IPS-18a (cell line): ENCODE measurements at regions not wholly inside any gene's neighbourhood (a gene's known extent, or its start where the extent isn't known, plus 50 kb on each side); places are given as distances from the start of the nearest gene placed in this dataset.

Experiments used
- H3K27ac ChIP-seq: one replicate; pipeline ENCODE4 v1.5.1; 2013; ENCODE audit warnings: low read length
- H3K27me3 ChIP-seq: one replicate; pipeline ENCODE4 v1.6.1; 2013; ENCODE audit warnings: mild to moderate bottlenecking, low read length; ENCODE audit not compliant: control insufficient read depth, insufficient read depth
- H3K36me3 ChIP-seq: one replicate; pipeline ENCODE4 v1.6.1; 2013; ENCODE audit warnings: low read depth, low read length; ENCODE audit not compliant: control insufficient read depth
- H3K4me1 ChIP-seq: one replicate; pipeline ENCODE4 v1.6.1; 2013; ENCODE audit warnings: low read depth, low read length; ENCODE audit not compliant: control insufficient read depth
- H3K4me3 ChIP-seq: one replicate; pipeline ENCODE4 v1.5.1; 2013; ENCODE audit warnings: low read length
- H3K9ac ChIP-seq: one replicate; pipeline ENCODE4 v1.6.1; 2013; ENCODE audit warnings: mild to moderate bottlenecking, low read length, moderate library complexity
- H3K9me3 ChIP-seq: one replicate; pipeline ENCODE4 v1.6.1; 2013; ENCODE audit warnings: low read depth, low read length; ENCODE audit not compliant: control insufficient read depth

GRCh38 chr3:31466866-31467265 lies 65.9 kb upstream of the STT3B start:
- Histone ChIP-seq H3K4me1 (peaks cover 26% of the 10 kb centered on the region), H3K36me3 (no peaks in the 10 kb centered on the region), H3K27ac (no peak overlapping the region), H3K9me3 (no peaks in the 10 kb centered on the region), H3K9ac (no peak overlapping the region), H3K4me3 (no peak overlapping the region), H3K27me3 (no peaks in the 10 kb centered on the region)

DNA sequence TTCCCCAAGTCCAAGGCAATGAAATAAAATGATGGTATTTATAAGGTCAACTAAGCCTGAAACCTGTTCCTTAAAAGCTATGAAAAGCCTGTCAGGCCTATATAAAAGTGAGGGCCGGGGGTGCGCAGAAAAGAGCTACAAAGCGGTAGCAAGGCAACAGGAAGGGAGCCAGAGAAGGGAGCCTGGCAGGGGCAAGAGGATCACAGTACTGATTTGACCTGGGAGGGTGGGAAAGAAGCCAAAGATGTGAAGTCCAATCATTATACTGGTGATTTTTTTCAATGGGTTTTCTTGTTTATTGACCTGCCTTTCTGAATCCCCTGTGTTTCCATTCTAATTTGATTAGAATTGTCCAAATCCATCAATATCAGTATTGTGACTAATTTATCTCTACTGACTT lies 64.3 kb upstream of the STT3B start:
- Histone ChIP-seq H3K4me1 (peaks cover 23% of the 10 kb centered on the region), H3K36me3 (no peaks in the 10 kb centered on the region), H3K4me3 (no peak overlapping the region), H3K9me3 (no peaks in the 10 kb centered on the region), H3K27ac (no peak overlapping the region), H3K9ac (no peak overlapping the region), H3K27me3 (no peaks in the 10 kb centered on the region)

- Histone ChIP-seq H3K36me3 (no peaks in the 10 kb centered on the region), H3K9me3 (no peaks in the 10 kb centered on the region), H3K9ac (no peak overlapping the region), H3K27me3 (no peaks in the 10 kb centered on the region), H3K4me3 (no peak overlapping the region), H3K27ac (no peak overlapping the region), H3K4me1 (peaks cover 23% of the 10 kb centered on the region)
Observed at GRCh38 chr3:31469385-31469784, 63.3 kb upstream of the STT3B start.

DNA sequence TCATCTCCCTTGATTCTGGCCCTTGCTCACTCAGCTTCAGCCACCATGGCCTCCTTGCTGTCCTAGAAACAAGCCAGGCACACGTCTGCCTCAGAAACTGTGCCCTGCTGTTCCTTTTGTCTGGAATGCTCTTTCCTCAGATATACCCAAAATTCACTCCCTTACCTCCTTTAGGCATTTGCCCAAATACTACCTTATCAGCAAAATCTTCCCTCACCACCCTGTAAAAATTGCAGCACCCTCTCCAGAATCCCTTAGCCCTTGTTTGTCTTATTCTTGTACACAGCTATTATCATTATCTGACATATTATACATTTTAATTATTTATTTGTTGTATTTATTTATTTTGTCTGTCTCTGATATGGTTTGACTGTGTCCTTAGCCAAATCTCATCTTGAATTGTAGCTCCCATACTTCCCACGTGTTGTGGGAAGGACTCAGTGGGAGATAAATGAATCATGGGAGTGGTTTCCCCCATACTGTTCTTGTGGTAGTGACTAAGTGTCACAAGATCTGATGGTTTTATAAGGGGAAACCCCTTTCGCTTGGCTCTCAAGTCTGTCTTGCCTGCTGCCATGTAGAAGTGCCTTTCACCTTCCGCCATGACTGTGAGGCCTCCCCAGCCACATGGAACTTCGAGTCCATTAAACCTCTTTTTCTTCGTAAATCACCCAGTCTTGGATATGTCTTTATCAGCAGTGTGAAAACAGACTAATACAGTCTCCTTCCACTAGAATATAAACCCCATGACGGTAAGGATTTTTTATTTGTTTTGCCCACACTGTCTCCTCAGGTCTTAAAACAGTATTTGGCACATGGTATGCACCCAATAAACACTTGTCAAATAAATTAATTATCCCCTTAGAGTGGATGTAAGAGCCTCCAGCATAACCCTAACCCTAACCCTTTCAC lies 60.0 kb upstream of the STT3B start:
- Histone ChIP-seq H3K9ac (no peak overlapping the region), H3K27ac (no peak overlapping the region), H3K4me1 (peaks cover 1% of the 10 kb centered on the region), H3K27me3 (no peaks in the 10 kb centered on the region), H3K9me3 (no peaks in the 10 kb centered on the region), H3K4me3 (no peak overlapping the region), H3K36me3 (no peaks in the 10 kb centered on the region)

DNA sequence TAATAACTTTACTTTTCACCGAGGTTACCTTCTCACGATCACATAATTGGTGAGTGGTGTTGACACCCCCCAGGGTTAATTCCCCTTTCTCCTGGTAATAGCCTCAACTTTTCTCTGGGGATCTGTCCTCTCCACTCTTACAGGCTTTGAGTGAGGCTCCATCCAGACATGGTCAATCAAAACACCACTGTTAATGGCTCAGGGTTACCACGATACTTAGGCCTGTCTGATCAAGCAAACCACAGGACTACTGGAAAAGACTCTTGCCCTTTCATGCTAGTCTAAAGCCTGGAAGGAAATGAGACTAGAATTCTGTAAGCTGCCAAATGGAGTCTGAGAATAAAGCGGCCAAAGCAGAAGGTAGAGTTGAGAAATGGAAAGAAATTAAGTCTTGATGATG lies 56.5 kb upstream of the STT3B start:
- Histone ChIP-seq H3K27ac (no peak overlapping the region), H3K9ac (no peak overlapping the region), H3K9me3 (no peaks in the 10 kb centered on the region), H3K4me1 (no peaks in the 10 kb centered on the region), H3K36me3 (no peaks in the 10 kb centered on the region), H3K27me3 (no peaks in the 10 kb centered on the region), H3K4me3 (no peak overlapping the region)

- no peaks in the 10 kb centered on the region for H3K27me3 ChIP-seq
- H3K4me1 ChIP-seq: no peaks in the 10 kb centered on the region
- no peaks in the 10 kb centered on the region for H3K9me3 ChIP-seq
- no peak overlapping the region for H3K9ac ChIP-seq
- H3K4me3 ChIP-seq: no peak overlapping the region
- H3K27ac ChIP-seq: no peak overlapping the region
- H3K36me3 ChIP-seq: no peaks in the 10 kb centered on the region
Observed at GRCh38 chr3:31479431-31479830, 53.3 kb upstream of the STT3B start.

DNA sequence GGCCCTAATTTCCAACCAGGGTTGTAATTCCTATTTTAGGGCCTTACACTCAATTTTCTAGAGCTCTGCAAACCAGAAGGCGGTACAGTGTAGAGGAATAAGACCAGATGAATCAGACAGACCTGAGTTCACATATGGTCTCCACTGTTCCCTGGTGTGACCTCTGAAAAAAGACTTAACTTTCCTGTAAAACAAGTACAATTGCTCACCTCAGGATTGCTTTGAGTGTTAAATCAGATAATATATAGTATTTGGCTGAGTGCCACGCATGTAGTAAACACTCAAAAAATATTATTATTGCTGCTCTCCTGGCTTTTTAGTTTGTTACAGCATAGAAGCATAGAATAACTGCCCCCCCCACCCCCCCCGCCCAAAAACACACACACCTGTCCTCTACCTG lies 51.0 kb upstream of the STT3B start:
- H3K9me3 ChIP-seq: no peaks in the 10 kb centered on the region
- H3K27ac ChIP-seq: no peak overlapping the region
- no peak overlapping the region for H3K4me3 ChIP-seq
- no peaks in the 10 kb centered on the region for H3K4me1 ChIP-seq
- H3K36me3 ChIP-seq: no peaks in the 10 kb centered on the region
- no peak overlapping the region for H3K9ac ChIP-seq
- no peaks in the 10 kb centered on the region for H3K27me3 ChIP-seq

GRCh38 chr3:31482493-31483200 lies 50.1 kb upstream of the STT3B start:
- Histone ChIP-seq H3K27ac (no peak overlapping the region), H3K27me3 (no peaks in the 10 kb centered on the region), H3K4me3 (no peak overlapping the region), H3K36me3 (no peaks in the 10 kb centered on the region), H3K9me3 (no peaks in the 10 kb centered on the region), H3K4me1 (no peaks in the 10 kb centered on the region), H3K9ac (no peak overlapping the region)
